Neural cell (in vitro differentiated cells): ENCODE measurements at regions not wholly inside any gene's neighbourhood (a gene's known extent, or its start where the extent isn't known, plus 50 kb on each side); places are given as distances from the start of the nearest gene placed in this dataset.

Experiments
- EZH2 ChIP-seq: fragments of 200-600, 300-800 bp; shearing (Covaris generic), sonication (generic); IDR thresholded peaks from 2 replicates; pipeline ENCODE4 v1.6.1; 2014; ENCODE audit warnings: antibody characterized with exemption, low read length, borderline replicate concordance, mild to moderate bottlenecking; ENCODE audit not compliant: insufficient read depth, poor library complexity, severe bottlenecking
- POLR2AphosphoS5 ChIP-seq: IDR thresholded peaks from 2 replicates; pipeline ENCODE4 v1.6.1; 2012
- RAD21 ChIP-seq: fragments of 450-650 bp; conservative IDR thresholded peaks from 2 replicates; pipeline ENCODE4 v1.6.1; 2014; ENCODE audit warnings: antibody characterized with exemption, mild to moderate bottlenecking, moderate library complexity
- TF ChIP-seq, protein P1 (sequence below): fragments of 450-650 bp; IDR thresholded peaks from 2 replicates; pipeline ENCODE4 v1.5.1; 2014; ENCODE audit warnings: antibody characterized with exemption, mild to moderate bottlenecking, moderate library complexity; ENCODE audit not compliant: poor library complexity, severe bottlenecking

DNA sequence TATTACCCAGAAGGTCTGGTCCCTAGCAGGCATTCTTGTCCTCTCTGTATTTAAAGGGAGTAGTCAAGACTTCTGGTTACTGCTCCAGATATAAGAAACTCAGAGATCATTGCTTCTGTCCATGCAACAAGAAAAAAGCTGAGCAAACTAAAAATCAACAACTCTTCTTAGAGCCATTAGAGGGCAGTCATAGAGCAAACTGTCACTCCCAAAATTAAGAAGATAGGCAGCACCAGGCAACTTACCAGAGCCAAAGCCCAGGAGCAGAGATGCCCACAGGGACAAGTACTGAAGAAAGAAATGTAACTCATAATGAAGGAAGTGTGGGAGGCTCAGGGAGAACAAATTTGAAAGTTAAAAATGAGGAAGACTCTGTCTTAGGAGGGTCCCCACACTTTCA, 472.9 kb upstream of the COBL start:
- TF ChIP-seq, protein P1, sequence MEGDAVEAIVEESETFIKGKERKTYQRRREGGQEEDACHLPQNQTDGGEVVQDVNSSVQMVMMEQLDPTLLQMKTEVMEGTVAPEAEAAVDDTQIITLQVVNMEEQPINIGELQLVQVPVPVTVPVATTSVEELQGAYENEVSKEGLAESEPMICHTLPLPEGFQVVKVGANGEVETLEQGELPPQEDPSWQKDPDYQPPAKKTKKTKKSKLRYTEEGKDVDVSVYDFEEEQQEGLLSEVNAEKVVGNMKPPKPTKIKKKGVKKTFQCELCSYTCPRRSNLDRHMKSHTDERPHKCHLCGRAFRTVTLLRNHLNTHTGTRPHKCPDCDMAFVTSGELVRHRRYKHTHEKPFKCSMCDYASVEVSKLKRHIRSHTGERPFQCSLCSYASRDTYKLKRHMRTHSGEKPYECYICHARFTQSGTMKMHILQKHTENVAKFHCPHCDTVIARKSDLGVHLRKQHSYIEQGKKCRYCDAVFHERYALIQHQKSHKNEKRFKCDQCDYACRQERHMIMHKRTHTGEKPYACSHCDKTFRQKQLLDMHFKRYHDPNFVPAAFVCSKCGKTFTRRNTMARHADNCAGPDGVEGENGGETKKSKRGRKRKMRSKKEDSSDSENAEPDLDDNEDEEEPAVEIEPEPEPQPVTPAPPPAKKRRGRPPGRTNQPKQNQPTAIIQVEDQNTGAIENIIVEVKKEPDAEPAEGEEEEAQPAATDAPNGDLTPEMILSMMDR, result no peak
- TF ChIP-seq EZH2, result no peak
- TF ChIP-seq POLR2AphosphoS5, result no peak
- TF ChIP-seq RAD21, result no peak
